HG02623 (cell line): ENCODE measurements at regions not wholly inside any gene's neighbourhood (a gene's known extent, or its start where the extent isn't known, plus 50 kb on each side); places are given as distances from the start of the nearest gene placed in this dataset.

Experiments
- ATAC-seq: cut with Tn5 transposase; IDR thresholded peaks from one replicate; pipeline ENCODE4 v1.9.1; 2021; ENCODE audit warnings: moderate library complexity; ENCODE audit not compliant: unreplicated experiment

- peak; percentile 85 for ATAC-seq
Observed at GRCh38 chr14:49971156-49972130, 78.6 kb downstream of the ARF6 start.

GRCh38 chr14:49972131-49972671 is 79.3 kb downstream of the ARF6 start:
- ATAC-seq, result no peak

- ATAC-seq, result no peak
Observed at GRCh38 chr14:49972823-49973222, 79.9 kb downstream of the ARF6 start.

GRCh38 chr14:49975276-49975675 is 82.4 kb downstream of the ARF6 start:
- ATAC-seq, result no peak

GRCh38 chr14:49975799-49976198 is 82.9 kb downstream of the ARF6 start:
- ATAC-seq, result no peak

- ATAC-seq, result peak; percentile 71
Observed at GRCh38 chr14:49977126-49977841, 84.4 kb downstream of the ARF6 start.

- ATAC-seq, result no peak
Observed at GRCh38 chr14:49980027-49980426, 87.1 kb downstream of the ARF6 start.

GRCh38 chr14:49982082-49982481 is 89.2 kb downstream of the ARF6 start:
- ATAC-seq, result no peak

GRCh38 chr14:49982501-49982951 is 89.6 kb downstream of the ARF6 start:
- ATAC-seq, result no peak

- no peak for ATAC-seq
Observed at GRCh38 chr14:49984424-49984823, 91.5 kb downstream of the ARF6 start.

GRCh38 chr14:49986343-49987014 is 93.6 kb downstream of the ARF6 start:
- ATAC-seq, result no peak

- ATAC-seq, result no peak
Observed at GRCh38 chr14:49988080-49988990, 95.5 kb downstream of the ARF6 start.

- no peak for ATAC-seq
Observed at GRCh38 chr14:49989966-49990365, 97.1 kb downstream of the ARF6 start.

GRCh38 chr14:49991491-49991890 is 98.6 kb downstream of the ARF6 start:
- ATAC-seq, result no peak

GRCh38 chr14:49992036-49992435 is 99.2 kb downstream of the ARF6 start:
- ATAC-seq, result no peak

- ATAC-seq, result no peak
Observed at GRCh38 chr14:49992448-49992847, 99.6 kb downstream of the ARF6 start.

- peak; percentile 84 for ATAC-seq
Observed at GRCh38 chr14:49992901-49993339, 100.0 kb downstream of the ARF6 start.

GRCh38 chr14:49993565-49993964 is 100.7 kb downstream of the ARF6 start:
- ATAC-seq, result no peak

- ATAC-seq, result no peak
Observed at GRCh38 chr14:49994951-49995561, 102.2 kb downstream of the ARF6 start.

GRCh38 chr14:49997991-49998390 is 105.1 kb downstream of the ARF6 start:
- no peak for ATAC-seq
